Stimulated activated CD4-positive, alpha-beta T cell treated with anti-CD3 and anti-CD28 coated beads, Interleukin-1b, Interleukin-23, amount 100 ng/mL, for 4 hours (primary cell): ENCODE measurements at regions not wholly inside any gene's neighbourhood (a gene's known extent, or its start where the extent isn't known, plus 50 kb on each side); places are given as distances from the start of the nearest gene placed in this dataset.

Source experiments
- DNase-seq, 2 donors: peaks; one replicate each; pipeline ENCODE4 v3.0.0-alpha.2; 2020; ENCODE audit warnings: low read depth in 2 of 2

GRCh38 chr14:38316922-38317321 lies 61.0 kb upstream of the CLEC14A start:
- DNase-seq, result no peak

- DNase-seq, result no peak
Observed at GRCh38 chr14:38311655-38312054, 55.8 kb upstream of the CLEC14A start.

GRCh38 chr14:38310420-38310995 lies 54.6 kb upstream of the CLEC14A start:
- DNase-seq, result no peak

GRCh38 chr14:38309522-38310277 lies 53.8 kb upstream of the CLEC14A start:
- DNase-seq, result no peak
